ENCODE measurements at regions not wholly inside any gene's neighbourhood (a gene's known extent, or its start where the extent isn't known, plus 50 kb on each side); places are given as distances from the start of the nearest gene placed in this dataset.

DNA sequence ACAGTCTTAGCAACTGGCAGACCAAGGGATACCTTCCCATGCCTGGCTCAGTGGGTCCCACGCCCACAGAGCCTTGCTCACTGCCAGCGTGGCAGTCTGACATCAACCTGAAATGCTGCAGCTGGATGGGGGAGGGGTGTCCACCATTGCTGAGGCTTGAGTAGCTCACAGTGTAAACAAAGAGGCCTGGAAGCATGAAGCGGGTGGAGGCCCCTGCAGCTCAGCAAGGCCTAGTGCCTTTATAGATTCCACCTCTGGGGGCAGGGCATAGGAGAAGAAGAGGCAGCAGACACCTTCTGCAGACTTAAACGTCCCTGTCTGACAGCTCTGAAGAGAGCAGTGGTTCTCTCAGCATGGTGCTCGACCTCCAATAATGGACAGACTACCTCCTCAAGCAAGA, 263.2 kb downstream of the KIF2B start:
- H3K9me2 ChIP-seq (replicated peaks; ENCODE audit: low read depth, low read length) = no peaks in the 10 kb centered on the region
- TF ChIP-seq, protein P1, sequence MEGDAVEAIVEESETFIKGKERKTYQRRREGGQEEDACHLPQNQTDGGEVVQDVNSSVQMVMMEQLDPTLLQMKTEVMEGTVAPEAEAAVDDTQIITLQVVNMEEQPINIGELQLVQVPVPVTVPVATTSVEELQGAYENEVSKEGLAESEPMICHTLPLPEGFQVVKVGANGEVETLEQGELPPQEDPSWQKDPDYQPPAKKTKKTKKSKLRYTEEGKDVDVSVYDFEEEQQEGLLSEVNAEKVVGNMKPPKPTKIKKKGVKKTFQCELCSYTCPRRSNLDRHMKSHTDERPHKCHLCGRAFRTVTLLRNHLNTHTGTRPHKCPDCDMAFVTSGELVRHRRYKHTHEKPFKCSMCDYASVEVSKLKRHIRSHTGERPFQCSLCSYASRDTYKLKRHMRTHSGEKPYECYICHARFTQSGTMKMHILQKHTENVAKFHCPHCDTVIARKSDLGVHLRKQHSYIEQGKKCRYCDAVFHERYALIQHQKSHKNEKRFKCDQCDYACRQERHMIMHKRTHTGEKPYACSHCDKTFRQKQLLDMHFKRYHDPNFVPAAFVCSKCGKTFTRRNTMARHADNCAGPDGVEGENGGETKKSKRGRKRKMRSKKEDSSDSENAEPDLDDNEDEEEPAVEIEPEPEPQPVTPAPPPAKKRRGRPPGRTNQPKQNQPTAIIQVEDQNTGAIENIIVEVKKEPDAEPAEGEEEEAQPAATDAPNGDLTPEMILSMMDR (conservative IDR thresholded peaks at IDR 0.05; ENCODE audit: low read length) = no peak
- TF ChIP-seq EZH2phosphoT487 (IDR thresholded peaks at IDR 0.05; ENCODE audit: borderline replicate concordance) = no peak
- no peaks in the 10 kb centered on the region for H4K20me1 ChIP-seq (ENCODE audit: insufficient read depth, low read length, poor library complexity, severe bottlenecking)
- H2AFZ ChIP-seq (ENCODE audit: low read length) = no peak overlapping the region
- H3K4me3 ChIP-seq (ENCODE audit: low read length, poor library complexity, severe bottlenecking) = no peak overlapping the region
- H3K4me2 ChIP-seq (ENCODE audit: low read depth, low read length, poor library complexity, severe bottlenecking) = no peak overlapping the region
- no peaks in the 10 kb centered on the region for H3K36me3 ChIP-seq (ENCODE audit: insufficient read depth, low read length)
- no peaks in the 10 kb centered on the region for H3K27me3 ChIP-seq (ENCODE audit: insufficient read depth, low read length, poor library complexity, severe bottlenecking)
- H3K9ac ChIP-seq (ENCODE audit: low read depth, low read length, poor library complexity, severe bottlenecking) = no peak overlapping the region
- H3F3A ChIP-seq (ENCODE audit: low read depth) = no peaks in the 10 kb centered on the region
- 0 out of 2 replicates have a peak, but pooled peaks cover 2% of the 10 kb centered on the region for H3K9me3 ChIP-seq (ENCODE audit: insufficient read depth, low read depth, low read length)
- H3K4me1 ChIP-seq (ENCODE audit: insufficient read depth, low read length, poor library complexity, severe bottlenecking) = no peaks in the 10 kb centered on the region
- H3K79me2 ChIP-seq (ENCODE audit: insufficient read depth, low read length) = no peaks in the 10 kb centered on the region

DNA sequence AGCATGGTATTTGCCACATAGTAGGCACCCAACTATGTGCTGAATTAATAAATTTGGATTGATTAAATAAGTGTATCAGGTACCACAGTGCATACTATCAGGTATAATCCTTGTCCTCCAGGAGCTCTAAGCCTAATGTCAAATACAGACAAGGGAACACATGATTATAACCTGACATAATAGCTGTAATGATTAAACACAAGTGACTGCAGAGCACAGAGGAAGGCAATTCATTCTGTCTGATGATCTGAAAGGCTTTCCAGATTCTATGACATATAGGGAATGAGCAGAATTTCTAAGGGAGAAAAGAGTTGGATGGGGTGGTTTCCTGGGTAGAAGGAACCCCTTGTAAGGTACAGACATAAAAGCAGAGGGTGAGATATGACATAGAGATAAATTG, 273.5 kb downstream of the KIF2B start:
- H3K4me2 ChIP-seq (ENCODE audit: low read depth, low read length, poor library complexity, severe bottlenecking) = no peak overlapping the region
- no peaks in the 10 kb centered on the region for H3K9me2 ChIP-seq (replicated peaks; ENCODE audit: low read depth, low read length)
- H3K79me2 ChIP-seq (ENCODE audit: insufficient read depth, low read length) = no peaks in the 10 kb centered on the region

DNA sequence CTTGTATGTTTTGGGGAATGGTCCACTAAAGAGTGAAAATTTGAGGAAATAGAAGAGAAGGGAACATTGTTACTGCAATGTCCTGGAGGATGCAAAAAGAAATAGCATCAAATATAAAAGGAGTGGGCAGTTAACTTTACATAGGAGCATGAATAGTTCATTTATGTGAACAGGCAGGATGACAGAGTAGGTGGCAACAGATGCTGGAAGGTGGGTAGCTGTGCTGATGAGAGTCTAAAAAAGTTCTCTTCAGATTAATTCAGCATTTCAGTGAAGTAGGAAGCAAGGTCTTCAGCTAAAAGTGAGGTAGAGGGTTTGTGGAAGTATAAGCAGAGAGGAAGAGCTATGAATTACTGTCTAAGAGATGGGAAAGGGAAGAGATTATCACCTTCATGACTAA, 276.5 kb downstream of the KIF2B start:
- Histone ChIP-seq H3F3A (ENCODE audit: low read depth) (no peaks in the 10 kb centered on the region), H2AFZ (ENCODE audit: low read length) (no peak overlapping the region), H3K9me2 (replicated peaks; ENCODE audit: low read depth, low read length) (no peaks in the 10 kb centered on the region), H3K9ac (ENCODE audit: low read depth, low read length, poor library complexity, severe bottlenecking) (no peak overlapping the region), H3K4me3 (ENCODE audit: low read length, poor library complexity, severe bottlenecking) (no peak overlapping the region), H3K27me3 (ENCODE audit: insufficient read depth, low read length, poor library complexity, severe bottlenecking) (no peaks in the 10 kb centered on the region), H3K9me3 (ENCODE audit: insufficient read depth, low read depth, low read length) (peaks cover 6% of the 10 kb centered on the region; the same call in 1 of the 2 replicates), H3K4me1 (ENCODE audit: insufficient read depth, low read length, poor library complexity, severe bottlenecking) (no peaks in the 10 kb centered on the region), H3K36me3 (ENCODE audit: insufficient read depth, low read length) (no peaks in the 10 kb centered on the region), H3K4me2 (ENCODE audit: low read depth, low read length, poor library complexity, severe bottlenecking) (no peak overlapping the region), H4K20me1 (ENCODE audit: insufficient read depth, low read length, poor library complexity, severe bottlenecking) (no peaks in the 10 kb centered on the region), H3K79me2 (ENCODE audit: insufficient read depth, low read length) (no peaks in the 10 kb centered on the region)
- TF ChIP-seq EZH2phosphoT487 (IDR thresholded peaks at IDR 0.05; ENCODE audit: borderline replicate concordance) = no peak
- TF ChIP-seq, protein P1 (conservative IDR thresholded peaks at IDR 0.05; ENCODE audit: low read length) = no peak

More for the DNA sequence above, 273.5 kb downstream of the KIF2B start:
- Histone ChIP-seq H3K9me3 (ENCODE audit: insufficient read depth, low read depth, low read length) (no peaks in the 10 kb centered on the region), H2AFZ (ENCODE audit: low read length) (no peak overlapping the region), H4K20me1 (ENCODE audit: insufficient read depth, low read length, poor library complexity, severe bottlenecking) (no peaks in the 10 kb centered on the region), H3K36me3 (ENCODE audit: insufficient read depth, low read length) (no peaks in the 10 kb centered on the region), H3K27me3 (ENCODE audit: insufficient read depth, low read length, poor library complexity, severe bottlenecking) (no peaks in the 10 kb centered on the region), H3K4me1 (ENCODE audit: insufficient read depth, low read length, poor library complexity, severe bottlenecking) (no peaks in the 10 kb centered on the region), H3K9ac (ENCODE audit: low read depth, low read length, poor library complexity, severe bottlenecking) (no peak overlapping the region), H3F3A (ENCODE audit: low read depth) (no peaks in the 10 kb centered on the region), H3K4me3 (ENCODE audit: low read length, poor library complexity, severe bottlenecking) (no peak overlapping the region)
- TF ChIP-seq EZH2phosphoT487 (IDR thresholded peaks at IDR 0.05; ENCODE audit: borderline replicate concordance) = no peak
- TF ChIP-seq, protein P1 (conservative IDR thresholded peaks at IDR 0.05; ENCODE audit: low read length) = no peak

All from Loucy (cell line).